Smooth muscle cell (in vitro differentiated cells): ENCODE measurements at regions not wholly inside any gene's neighbourhood (a gene's known extent, or its start where the extent isn't known, plus 50 kb on each side); places are given as distances from the start of the nearest gene placed in this dataset.

Source experiments
- DNase-seq: peaks from one replicate; lab custom pipeline; 2025; ENCODE audit not compliant: unreplicated experiment; lab: John Stamatoyannopoulos, UW
- H2AFZ ChIP-seq: fragments of 200-600 bp; sonication (generic); 2 replicates; pipeline ENCODE4 v1.6.0; 2016; ENCODE audit warnings: antibody characterized with exemption, low read depth, mild to moderate bottlenecking
- H3F3A ChIP-seq: fragments of 200-600 bp; sonication (generic); 2 replicates; pipeline ENCODE4 v1.6.0; 2017; ENCODE audit warnings: antibody characterized with exemption, low read depth
- H3K27ac ChIP-seq: fragments of 200-600 bp; sonication (generic); 2 replicates; pipeline ENCODE4 v1.5.1; 2016; ENCODE audit warnings: low read depth, mild to moderate bottlenecking
- H3K27me3 ChIP-seq: fragments of 200-600 bp; sonication (generic); 2 replicates; pipeline ENCODE4 v1.6.1; 2016; ENCODE audit warnings: low read depth, mild to moderate bottlenecking
- H3K36me3 ChIP-seq: fragments of 200-600 bp; sonication (generic); 2 replicates; pipeline ENCODE4 v1.5.1; 2016; ENCODE audit warnings: low read depth
- H3K4me1 ChIP-seq: fragments of 200-600 bp; sonication (generic); 2 replicates; pipeline ENCODE4 v1.5.1; 2016; ENCODE audit warnings: low read depth
- H3K4me2 ChIP-seq: fragments of 200-600 bp; sonication (generic); 2 replicates; pipeline ENCODE4 v1.6.0; 2016; ENCODE audit warnings: mild to moderate bottlenecking
- H3K4me3 ChIP-seq: fragments of 200-600 bp; sonication (generic); 2 replicates; pipeline ENCODE4 v1.5.1; 2016; ENCODE audit warnings: mild to moderate bottlenecking
- H3K79me2 ChIP-seq: fragments of 200-600 bp; sonication (generic); 2 replicates; pipeline ENCODE4 v1.6.0; 2016; ENCODE audit warnings: low read depth, mild to moderate bottlenecking
- H3K9ac ChIP-seq: fragments of 200-600 bp; sonication (generic); 2 replicates; pipeline ENCODE4 v1.6.0; 2016; ENCODE audit warnings: low read depth
- H3K9me3 ChIP-seq: fragments of 200-600 bp; sonication (generic); replicated peaks from 2 replicates; pipeline ENCODE4 v1.5.1; 2016; ENCODE audit warnings: low read depth
- H4K20me1 ChIP-seq: fragments of 200-600 bp; sonication (generic); 2 replicates; pipeline ENCODE4 v1.6.0; 2016; ENCODE audit warnings: low read depth
- CTCF ChIP-seq: fragments of 200-600 bp; sonication (generic); IDR thresholded peaks from 2 replicates; pipeline ENCODE4 v1.5.1; 2017; ENCODE audit warnings: borderline replicate concordance, mild to moderate bottlenecking, antibody characterized with exemption; ENCODE audit not compliant: insufficient read depth, poor library complexity, severe bottlenecking
- WGBS: methylation state at CpG from one replicate; pipeline ENCODE4 v1.1.7; 2016; ENCODE audit warnings: low lambda C conversion rate; 5-methylcytosine and 5-hydroxymethylcytosine counted together

- H3K4me1 ChIP-seq, result no peaks in the 10 kb centered on the region
- H3K36me3 ChIP-seq, result no peaks in the 10 kb centered on the region
- H3K27ac ChIP-seq, result no peak overlapping the region
- H2AFZ ChIP-seq, result no peak overlapping the region
- no peaks in the 10 kb centered on the region for H3K9me3 ChIP-seq
- no peak overlapping the region for H3K9ac ChIP-seq
- 91% methylated on average over 6 of the region's 6 CpGs for WGBS
- no peaks in the 10 kb centered on the region for H4K20me1 ChIP-seq
- H3K4me2 ChIP-seq, result no peak overlapping the region
- H3K79me2 ChIP-seq, result no peaks in the 10 kb centered on the region
- TF ChIP-seq CTCF, result no peak
- no peak overlapping the region for H3K4me3 ChIP-seq
- no peak for DNase-seq
- H3F3A ChIP-seq, result no peaks in the 10 kb centered on the region
- no peaks in the 10 kb centered on the region for H3K27me3 ChIP-seq
Measured at GRCh38 chr5:176184608-176185132, 53.6 kb upstream of the SIMC1 start.

- no peaks in the 10 kb centered on the region for H3F3A ChIP-seq
- WGBS, result 75% methylated on average over 9 of the region's 9 CpGs
- TF ChIP-seq CTCF, result no peak
- no peaks in the 10 kb centered on the region for H3K4me1 ChIP-seq
- H3K36me3 ChIP-seq, result no peaks in the 10 kb centered on the region
- no peaks in the 10 kb centered on the region for H3K9me3 ChIP-seq
- no peak overlapping the region for H3K27ac ChIP-seq
- no peak overlapping the region for H3K4me2 ChIP-seq
- H3K4me3 ChIP-seq, result no peak overlapping the region
- H2AFZ ChIP-seq, result no peak overlapping the region
- no peak for DNase-seq
- no peaks in the 10 kb centered on the region for H3K27me3 ChIP-seq
- H3K79me2 ChIP-seq, result no peaks in the 10 kb centered on the region
- no peaks in the 10 kb centered on the region for H4K20me1 ChIP-seq
- no peak overlapping the region for H3K9ac ChIP-seq
Measured at GRCh38 chr5:176185133-176185733, 53.0 kb upstream of the SIMC1 start.

GRCh38 chr5:176186107-176186506 lies 52.1 kb upstream of the SIMC1 start:
- Histone ChIP-seq H3K4me1 (no peaks in the 10 kb centered on the region), H3K9me3 (no peaks in the 10 kb centered on the region), H3K4me2 (no peak overlapping the region), H3K79me2 (no peaks in the 10 kb centered on the region), H3F3A (no peaks in the 10 kb centered on the region), H3K4me3 (no peak overlapping the region), H3K27me3 (no peaks in the 10 kb centered on the region), H2AFZ (no peak overlapping the region), H3K27ac (no peak overlapping the region), H4K20me1 (no peaks in the 10 kb centered on the region), H3K9ac (no peak overlapping the region), H3K36me3 (no peaks in the 10 kb centered on the region)
- DNase-seq, result no peak
- TF ChIP-seq CTCF, result no peak
- WGBS, result 74% methylated on average over 3 of the region's 3 CpGs
